Ishikawa (cell line): ENCODE measurements at regions not wholly inside any gene's neighbourhood (a gene's known extent, or its start where the extent isn't known, plus 50 kb on each side); places are given as distances from the start of the nearest gene placed in this dataset.
A peak's percentile ranks its signal among the peaks of the same experiment; 100 is the strongest.

Source experiments
- CEBPB ChIP-seq: IDR thresholded peaks from 2 replicates; pipeline ENCODE4 v1.6.1; 2012
- CREB1 ChIP-seq: IDR thresholded peaks from 2 replicates; pipeline ENCODE4 v1.6.1; 2012; ENCODE audit warnings: low read depth
- EGR1 ChIP-seq: IDR thresholded peaks from 2 replicates; pipeline ENCODE4 v1.6.1; 2012
- EP300 ChIP-seq: IDR thresholded peaks from 2 replicates; pipeline ENCODE4 v1.6.1; 2012; ENCODE audit warnings: borderline replicate concordance
- FOXM1 ChIP-seq: IDR thresholded peaks from 2 replicates; pipeline ENCODE4 v1.6.1; 2012; ENCODE audit warnings: low read depth, borderline replicate concordance
- NFIC ChIP-seq: IDR thresholded peaks from 2 replicates; pipeline ENCODE4 v1.6.1; 2012
- RAD21 ChIP-seq: IDR thresholded peaks from 2 replicates; pipeline ENCODE4 v1.6.1; 2012; ENCODE audit warnings: low read depth
- TAF1 ChIP-seq: IDR thresholded peaks from 2 replicates; pipeline ENCODE4 v1.6.1; 2012; ENCODE audit warnings: low read depth, mild to moderate bottlenecking
- TCF12 ChIP-seq: IDR thresholded peaks from 2 replicates; pipeline ENCODE4 v1.6.1; 2012; ENCODE audit warnings: low read depth
- TEAD4 ChIP-seq: IDR thresholded peaks from 2 replicates; pipeline ENCODE4 v1.6.1; 2012
- YY1 ChIP-seq: IDR thresholded peaks from 2 replicates; pipeline ENCODE4 v1.6.1; 2012; ENCODE audit warnings: low read depth
- ZBTB7A ChIP-seq: IDR thresholded peaks from 2 replicates; pipeline ENCODE4 v1.6.1; 2012; ENCODE audit warnings: low read depth
- TF ChIP-seq, protein P1 (sequence below): IDR thresholded peaks from 2 replicates; pipeline ENCODE4 v1.6.1; 2012
- TF ChIP-seq, protein P2 (sequence below): IDR thresholded peaks from 2 replicates; pipeline ENCODE4 v1.6.1; 2012; ENCODE audit warnings: low read depth, mild to moderate bottlenecking
- TF ChIP-seq, protein P3 (sequence below): IDR thresholded peaks from 2 replicates; pipeline ENCODE4 v1.6.1; 2012

DNA sequence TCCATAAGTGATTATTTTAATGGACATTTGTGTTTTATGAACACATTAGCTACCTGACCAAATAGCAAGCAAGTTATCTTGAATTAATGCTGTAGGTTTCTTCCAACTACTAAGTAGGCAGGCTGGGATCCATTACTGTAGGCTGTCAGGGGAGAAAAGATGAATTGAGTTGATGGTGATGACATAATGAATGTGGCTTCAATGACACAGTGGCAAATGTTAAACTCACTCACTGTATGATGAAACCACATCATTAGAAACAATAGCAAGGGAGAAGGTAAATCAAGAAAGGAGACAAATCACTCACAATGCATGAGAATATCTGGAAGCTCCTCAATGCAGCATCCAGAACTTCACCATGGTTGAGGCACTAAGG is 529.7 kb upstream of the CITED2 start:
- no peak for TF ChIP-seq ZBTB7A
- TF ChIP-seq TEAD4 = no peak
- TF ChIP-seq FOXM1 = no peak
- TF ChIP-seq CEBPB = no peak
- no peak for TF ChIP-seq YY1
- TF ChIP-seq CREB1 = no peak
- TF ChIP-seq NFIC = no peak

DNA sequence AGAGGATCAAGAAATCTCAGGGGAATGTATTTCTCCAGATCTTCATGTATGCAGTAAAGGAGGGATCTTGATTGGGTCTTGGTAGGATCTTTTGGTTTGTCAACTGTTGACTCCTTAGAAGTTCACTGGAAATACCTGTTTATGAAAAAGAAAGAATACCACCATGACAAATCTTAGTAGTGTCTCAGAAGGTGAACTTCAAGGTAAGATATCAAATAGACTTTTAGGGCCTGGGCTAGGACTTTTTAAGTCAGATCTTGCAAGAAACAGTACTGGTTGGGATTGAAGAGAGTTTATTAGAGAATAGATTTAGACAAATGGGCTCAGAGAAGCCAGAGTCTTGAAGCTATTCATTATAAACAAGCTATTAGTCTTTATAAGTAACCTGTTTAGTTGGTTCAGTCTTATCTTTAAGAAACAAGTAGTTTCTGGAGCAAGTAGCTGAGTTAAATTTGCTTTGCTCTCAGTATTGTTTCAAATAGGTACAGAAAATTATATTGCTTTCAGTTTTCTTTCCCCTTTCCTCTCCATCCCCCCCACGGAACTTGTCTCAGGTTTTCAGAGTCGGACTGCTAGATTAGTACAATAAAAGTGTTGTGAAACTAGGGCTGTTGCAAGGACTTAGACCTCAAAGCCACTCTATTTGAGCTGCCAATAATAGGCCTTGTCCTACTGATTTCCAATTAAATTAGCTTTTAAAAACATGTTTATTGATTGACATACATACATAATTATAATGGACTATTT is 529.1 kb upstream of the CITED2 start:
- TF ChIP-seq FOXM1 (no peak), EGR1 (no peak), RAD21 (no peak), NFIC (no peak)
- TF ChIP-seq, protein P1, sequence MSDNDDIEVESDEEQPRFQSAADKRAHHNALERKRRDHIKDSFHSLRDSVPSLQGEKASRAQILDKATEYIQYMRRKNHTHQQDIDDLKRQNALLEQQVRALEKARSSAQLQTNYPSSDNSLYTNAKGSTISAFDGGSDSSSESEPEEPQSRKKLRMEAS = no peak

DNA sequence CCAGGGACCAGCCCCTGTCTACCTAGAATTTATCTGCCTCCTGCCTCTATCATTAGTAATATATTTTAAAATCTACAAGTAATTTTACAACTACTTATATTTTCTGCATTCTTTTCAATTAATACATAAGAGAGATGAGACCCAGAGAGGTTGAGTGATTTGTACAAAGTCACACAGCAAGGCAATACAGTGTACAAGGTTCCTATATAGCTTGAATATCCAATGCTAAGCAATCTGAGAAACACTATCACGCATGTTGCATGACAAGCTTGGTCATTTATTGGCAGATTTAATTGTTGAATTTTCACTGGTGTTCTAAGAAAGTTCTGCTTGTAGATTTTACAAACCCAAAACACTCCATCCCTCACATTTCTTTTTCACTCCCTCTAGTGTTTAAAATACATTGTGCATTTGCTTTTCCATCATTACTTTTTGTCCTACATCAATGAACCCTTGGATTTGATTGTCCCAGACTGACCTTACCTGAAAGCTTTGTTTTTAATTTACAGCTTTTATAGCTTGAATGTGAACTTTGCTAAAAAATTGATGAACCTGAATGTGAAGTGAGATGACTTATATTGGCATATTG is 520.9 kb upstream of the CITED2 start:
- TF ChIP-seq EP300 (no peak), EGR1 (no peak), CEBPB (no peak), RAD21 (no peak)

DNA sequence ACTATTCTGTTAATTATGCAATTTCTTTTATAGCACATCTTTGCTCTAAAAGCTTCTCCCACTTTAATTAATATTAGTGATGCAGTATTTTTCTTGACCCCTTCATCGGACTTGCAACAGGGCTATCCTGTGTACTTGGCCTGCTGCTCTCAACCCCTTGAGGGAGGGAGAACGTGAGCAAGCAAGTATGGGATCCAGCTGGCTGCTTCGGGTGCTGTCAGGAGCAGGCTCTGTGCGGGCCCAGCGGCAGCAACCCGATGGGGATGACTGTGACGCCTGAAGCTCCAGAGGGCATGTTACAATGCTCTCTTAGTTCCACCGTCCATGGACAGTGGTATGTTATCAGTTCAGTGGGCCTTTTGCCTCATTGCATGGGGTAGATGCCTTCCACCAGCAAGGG is 519.8 kb upstream of the CITED2 start:
- TF ChIP-seq CREB1 = no peak
- TF ChIP-seq EGR1 = no peak

DNA sequence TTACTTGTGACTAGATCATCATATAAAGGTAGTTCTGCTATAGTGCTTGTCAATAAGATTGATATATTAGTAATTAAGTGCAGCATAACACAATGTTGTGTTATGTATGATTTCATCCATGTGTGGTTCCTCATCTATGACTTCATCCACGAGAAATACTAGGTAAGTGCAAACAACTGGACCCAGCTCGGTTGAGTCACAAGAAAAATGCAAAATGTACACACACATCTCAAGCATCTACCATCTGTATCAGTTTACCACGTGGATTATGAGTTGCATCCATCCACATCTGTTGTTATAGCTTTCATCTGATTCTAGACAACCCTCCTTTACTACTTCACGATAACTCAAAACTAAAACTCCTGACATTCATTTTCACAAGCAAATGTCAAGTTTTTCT is 517.0 kb upstream of the CITED2 start:
- no peak for TF ChIP-seq NFIC
- no peak for TF ChIP-seq FOXM1
- TF ChIP-seq ZBTB7A = no peak
- TF ChIP-seq, protein P1 = no peak
- no peak for TF ChIP-seq EP300
- no peak for TF ChIP-seq CREB1
- TF ChIP-seq YY1 = no peak
- TF ChIP-seq, protein P2, sequence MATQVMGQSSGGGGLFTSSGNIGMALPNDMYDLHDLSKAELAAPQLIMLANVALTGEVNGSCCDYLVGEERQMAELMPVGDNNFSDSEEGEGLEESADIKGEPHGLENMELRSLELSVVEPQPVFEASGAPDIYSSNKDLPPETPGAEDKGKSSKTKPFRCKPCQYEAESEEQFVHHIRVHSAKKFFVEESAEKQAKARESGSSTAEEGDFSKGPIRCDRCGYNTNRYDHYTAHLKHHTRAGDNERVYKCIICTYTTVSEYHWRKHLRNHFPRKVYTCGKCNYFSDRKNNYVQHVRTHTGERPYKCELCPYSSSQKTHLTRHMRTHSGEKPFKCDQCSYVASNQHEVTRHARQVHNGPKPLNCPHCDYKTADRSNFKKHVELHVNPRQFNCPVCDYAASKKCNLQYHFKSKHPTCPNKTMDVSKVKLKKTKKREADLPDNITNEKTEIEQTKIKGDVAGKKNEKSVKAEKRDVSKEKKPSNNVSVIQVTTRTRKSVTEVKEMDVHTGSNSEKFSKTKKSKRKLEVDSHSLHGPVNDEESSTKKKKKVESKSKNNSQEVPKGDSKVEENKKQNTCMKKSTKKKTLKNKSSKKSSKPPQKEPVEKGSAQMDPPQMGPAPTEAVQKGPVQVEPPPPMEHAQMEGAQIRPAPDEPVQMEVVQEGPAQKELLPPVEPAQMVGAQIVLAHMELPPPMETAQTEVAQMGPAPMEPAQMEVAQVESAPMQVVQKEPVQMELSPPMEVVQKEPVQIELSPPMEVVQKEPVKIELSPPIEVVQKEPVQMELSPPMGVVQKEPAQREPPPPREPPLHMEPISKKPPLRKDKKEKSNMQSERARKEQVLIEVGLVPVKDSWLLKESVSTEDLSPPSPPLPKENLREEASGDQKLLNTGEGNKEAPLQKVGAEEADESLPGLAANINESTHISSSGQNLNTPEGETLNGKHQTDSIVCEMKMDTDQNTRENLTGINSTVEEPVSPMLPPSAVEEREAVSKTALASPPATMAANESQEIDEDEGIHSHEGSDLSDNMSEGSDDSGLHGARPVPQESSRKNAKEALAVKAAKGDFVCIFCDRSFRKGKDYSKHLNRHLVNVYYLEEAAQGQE = no peak
- TF ChIP-seq EGR1 = no peak
- no peak for TF ChIP-seq TAF1
- TF ChIP-seq, protein P3, sequence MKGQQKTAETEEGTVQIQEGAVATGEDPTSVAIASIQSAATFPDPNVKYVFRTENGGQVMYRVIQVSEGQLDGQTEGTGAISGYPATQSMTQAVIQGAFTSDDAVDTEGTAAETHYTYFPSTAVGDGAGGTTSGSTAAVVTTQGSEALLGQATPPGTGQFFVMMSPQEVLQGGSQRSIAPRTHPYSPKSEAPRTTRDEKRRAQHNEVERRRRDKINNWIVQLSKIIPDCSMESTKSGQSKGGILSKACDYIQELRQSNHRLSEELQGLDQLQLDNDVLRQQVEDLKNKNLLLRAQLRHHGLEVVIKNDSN = no peak
- TF ChIP-seq TEAD4 = no peak
- TF ChIP-seq CEBPB = no peak
- TF ChIP-seq RAD21 = no peak
- TF ChIP-seq TCF12 = no peak

DNA sequence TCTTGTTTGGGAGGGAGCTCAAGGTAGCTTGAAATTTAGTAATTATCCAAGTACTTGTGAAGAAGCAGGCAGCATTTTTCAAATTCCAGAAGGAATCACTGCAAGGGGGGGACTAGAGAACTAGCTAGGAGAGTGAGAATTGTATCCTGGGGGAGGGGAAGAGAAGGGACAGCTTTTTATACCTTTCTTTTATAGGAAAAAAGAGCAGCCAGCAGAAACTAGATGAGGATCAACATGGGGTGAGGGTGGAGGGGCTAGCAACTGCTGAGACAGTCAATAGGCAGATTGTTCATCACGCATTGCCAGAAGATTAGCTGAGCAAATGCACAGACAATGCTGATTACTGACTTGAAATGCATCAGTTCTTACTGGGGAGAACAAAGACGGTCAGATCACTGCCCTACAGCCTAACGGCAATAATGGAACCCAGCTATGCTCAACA is 514.3 kb upstream of the CITED2 start:
- TF ChIP-seq YY1 = no peak
- TF ChIP-seq RAD21 = no peak
- no peak for TF ChIP-seq FOXM1
- TF ChIP-seq, protein P1 = no peak
- no peak for TF ChIP-seq CEBPB
- peak; percentile 78 for TF ChIP-seq TEAD4
- TF ChIP-seq, protein P2 = no peak
- no peak for TF ChIP-seq TCF12

DNA sequence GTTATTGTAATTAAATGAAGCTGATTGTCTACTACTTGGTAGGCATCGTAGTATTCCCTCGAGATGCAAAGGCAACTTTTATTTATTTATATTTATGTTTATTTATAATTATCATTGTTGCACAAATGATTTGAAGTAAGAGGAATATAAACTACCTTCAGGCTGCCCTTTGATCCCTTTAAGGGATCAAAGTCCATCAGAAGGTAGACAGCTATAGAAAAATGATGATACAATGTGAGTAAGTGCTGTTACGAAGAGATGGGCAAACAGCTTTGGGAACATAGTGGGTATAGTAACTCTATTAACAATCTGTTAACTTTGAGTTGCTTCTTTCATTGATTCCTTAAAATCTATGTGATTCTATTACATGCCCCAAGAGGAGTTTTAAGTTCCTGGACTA is 512.8 kb upstream of the CITED2 start:
- TF ChIP-seq YY1 (no peak), ZBTB7A (no peak), NFIC (no peak), CREB1 (no peak)
